Heart left ventricle (tissue), 13 donors: ENCODE measurements at regions not wholly inside any gene's neighbourhood (a gene's known extent, or its start where the extent isn't known, plus 50 kb on each side); places are given as distances from the start of the nearest gene placed in this dataset.

Experiments
- CTCF ChIP-seq, 12 donors: fragments of 200-600 bp; sonication (generic) in 4 of 12; IDR thresholded peaks; one replicate each; pipeline versions ENCODE4 v1.5.0 to v1.8.0; 2018 to 2022; ENCODE audit warnings: antibody characterized with exemption in 12 of 12, mild to moderate bottlenecking in 5 of 12
- POLR2A ChIP-seq, 2 donors: fragments of 450-650 bp; IDR thresholded peaks; one replicate each; pipeline ENCODE4 v1.6.1; 2017; ENCODE audit warnings: antibody characterized with exemption in 2 of 2, mild to moderate bottlenecking in 2 of 2, moderate library complexity in 2 of 2
- donor health status: ischemic (EF 13 %, LVEDD 7.1; RV severe dilation, severe dysfunction).
- donor health status: DM: no; HTN: yes; CAD: no.
- donor health status: DM: no; HTN: no; CAD: no.
- donor health status: ischemic (EF 25% LVEDD 6.9; RV normal size, moderate dysfunction).
- donor health status: ischemic (EF 25% LVEDD 5.7; RV mildly dilated, moderate dysfunction).
- donor health status: ischemic (EF 35%, LVEDD 5.7; RV mildly dilated, moderate dysfunction).
- donor health status: nonischemic (EF 11% LVEDD 7.7; RV severe dilation, severe dysfunction).
- donor health status: DM: yes; HTN: yes; CAD: no.
- donor health status: PGD.
- donor health status: ischemic (EF 29% LVEDD 5.4; RV normal size, mild dysfunction).
- donor health status: nonischemic (EF 23%, LVEDD 6.1; RV moderate dilation, normal function).

- TF ChIP-seq CTCF (IDR thresholded peaks at IDR 0.05) (no peak), POLR2A (IDR thresholded peaks at IDR 0.05) (no peak)
Measured at GRCh38 chr2:5409898-5410381, 282.2 kb upstream of the SOX11 start.
